ENCODE measurements at regions not wholly inside any gene's neighbourhood (a gene's known extent, or its start where the extent isn't known, plus 50 kb on each side); places are given as distances from the start of the nearest gene placed in this dataset.

- no peak for TF ChIP-seq ZBTB8A (tag by site-specific recombination; IDR thresholded peaks at IDR 0.05)
- no peak for TF ChIP-seq CTCF (tag by site-specific recombination; IDR thresholded peaks at IDR 0.05)
- TF ChIP-seq ZNF24 (tag by site-specific recombination; IDR thresholded peaks at IDR 0.05), result no peak
- no peak for TF ChIP-seq AEBP2 (tag by site-specific recombination; IDR thresholded peaks at IDR 0.05; ENCODE audit: borderline replicate concordance)
Observed at GRCh38 chr22:44381761-44382115, 69.0 kb upstream of the SHISAL1 start.
